BLaER1 treated with 17β-estradiol and CSF1 and Interleukin-3, amounts not matched to agents 10 nM and 100 nM (cell line): ENCODE measurements at regions not wholly inside any gene's neighbourhood (a gene's known extent, or its start where the extent isn't known, plus 50 kb on each side); places are given as distances from the start of the nearest gene placed in this dataset.

Experiments
- H3K27ac ChIP-seq, 11 experiments: shearing (Covaris generic); formaldehyde crosslinking; 2 replicates each; pipeline ENCODE4 v1.8.1; 2022
- H3K27me3 ChIP-seq, 11 experiments: shearing (Covaris generic); formaldehyde crosslinking; 2 replicates each; pipeline ENCODE4 v1.8.1; 2022
- H3K36me3 ChIP-seq, 11 experiments: shearing (Covaris generic); formaldehyde crosslinking; 2 replicates each; pipeline ENCODE4 v1.8.1; 2022
- H3K4me1 ChIP-seq, 10 experiments: shearing (Covaris generic); formaldehyde crosslinking; 2 replicates each; pipeline ENCODE4 v1.8.1; 2022
- H3K4me2 ChIP-seq, 11 experiments: shearing (Covaris generic); formaldehyde crosslinking; 2 replicates each; pipeline ENCODE4 v1.8.1; 2022
- H3K4me3 ChIP-seq, 10 experiments: shearing (Covaris generic); formaldehyde crosslinking; 2 replicates each; pipeline ENCODE4 v1.8.1; 2022
- H3K9ac ChIP-seq, 11 experiments: shearing (Covaris generic); formaldehyde crosslinking; 2 replicates each; pipeline ENCODE4 v1.8.1; 2022
- H3K9me3 ChIP-seq, 11 experiments: shearing (Covaris generic); formaldehyde crosslinking; replicated peaks in 1 of 11; 2 replicates each; pipeline ENCODE4 v1.8.1; 2022
- H4K20me1 ChIP-seq, 11 experiments: shearing (Covaris generic); formaldehyde crosslinking; 2 replicates each; pipeline ENCODE4 v1.8.1; 2022
- Cebpa-rat ChIP-seq, 11 experiments: shearing (Covaris generic); IDR thresholded peaks; 2 replicates each; pipeline ENCODE4 v1.8.1; 2022

DNA sequence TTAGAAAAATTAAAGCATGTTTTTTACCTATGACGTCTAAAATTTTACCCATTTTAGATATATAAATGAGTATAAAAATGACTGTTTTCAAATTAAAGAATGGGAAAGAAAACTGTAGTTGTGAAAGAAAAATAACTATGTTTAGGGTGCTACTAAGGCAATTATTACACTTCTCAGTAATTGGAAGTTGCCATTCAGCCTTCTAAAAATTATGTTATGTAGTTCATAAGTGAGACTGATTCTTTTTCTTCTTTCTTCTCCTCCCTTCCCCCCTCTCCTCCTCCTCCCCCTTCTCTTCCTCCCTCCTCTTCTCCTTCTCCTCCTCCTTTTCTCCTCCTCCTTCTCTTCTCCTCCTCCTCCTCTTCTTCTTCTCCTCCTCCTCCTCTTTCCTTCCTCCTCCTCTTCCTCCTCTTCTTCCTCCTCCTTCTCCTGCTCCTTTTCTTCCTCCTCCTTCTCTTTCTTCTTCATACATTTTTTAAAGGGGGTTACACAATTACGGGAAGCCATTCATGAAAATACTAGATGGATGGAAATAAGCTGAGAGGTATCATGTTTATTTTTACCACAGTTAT, 223.6 kb downstream of the CETN3 start:
- Histone ChIP-seq H3K4me3 (no peak overlapping the region), H3K4me1 (no peaks in the 10 kb centered on the region), H3K9ac (no peak overlapping the region), H3K4me2 (no peak overlapping the region), H3K36me3 (no peaks in the 10 kb centered on the region), H3K27ac (no peak overlapping the region), H3K9me3 (no peaks in the 10 kb centered on the region), H3K27me3 (no peaks in the 10 kb centered on the region), H4K20me1 (no peaks in the 10 kb centered on the region)
- no peak for TF ChIP-seq Cebpa-rat (IDR thresholded peaks at IDR 0.05)

DNA sequence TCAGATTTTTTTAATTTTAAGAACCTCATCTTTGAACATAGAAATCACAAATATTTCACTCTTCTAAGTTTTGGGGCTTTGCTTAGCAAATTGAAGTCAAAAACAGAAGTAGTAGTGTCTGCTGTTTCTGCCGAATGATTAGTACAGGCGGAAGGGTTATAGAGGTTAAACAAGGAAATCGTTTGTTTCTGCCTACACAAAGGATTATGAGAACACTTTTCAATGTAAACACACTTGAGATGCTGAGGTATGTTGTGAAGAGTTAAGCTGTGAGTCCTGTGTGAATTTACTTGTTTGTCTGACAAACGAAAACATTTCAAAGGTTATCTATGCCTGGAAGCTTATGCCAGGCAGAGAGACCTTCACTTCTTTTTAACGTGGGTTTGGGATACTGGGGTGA, 224.8 kb downstream of the CETN3 start:
- Histone ChIP-seq H3K9me3 (no peaks in the 10 kb centered on the region), H3K9ac (no peak overlapping the region), H4K20me1 (no peaks in the 10 kb centered on the region), H3K27ac (no peak overlapping the region), H3K4me3 (no peak overlapping the region), H3K36me3 (no peaks in the 10 kb centered on the region), H3K27me3 (no peaks in the 10 kb centered on the region), H3K4me1 (no peaks in the 10 kb centered on the region), H3K4me2 (0 out of 22 replicates have a peak overlapping the region, but pooled peaks of 1 of the 11 experiments have one; percentile 4)
- TF ChIP-seq Cebpa-rat (IDR thresholded peaks at IDR 0.05) = no peak

DNA sequence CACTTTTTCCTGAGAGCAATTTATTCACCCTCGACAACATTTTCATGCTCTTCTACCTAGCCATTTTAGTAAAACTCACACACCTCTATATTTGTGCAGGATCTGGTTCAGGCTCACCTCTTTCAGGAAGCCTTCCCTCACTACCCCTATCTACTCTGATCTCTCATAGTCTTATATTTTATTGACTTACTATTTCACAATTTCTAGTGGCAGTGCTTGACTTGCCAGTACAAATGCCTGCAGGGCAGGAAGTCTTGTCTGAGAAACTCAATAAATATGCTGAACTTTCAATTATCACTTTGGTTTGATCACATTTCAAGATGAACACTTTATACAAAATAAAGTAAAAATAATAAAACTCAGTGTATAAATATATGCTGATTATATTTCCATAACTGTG, 226.8 kb downstream of the CETN3 start:
- no peak for TF ChIP-seq Cebpa-rat (IDR thresholded peaks at IDR 0.05)
- Histone ChIP-seq H3K27me3 (no peaks in the 10 kb centered on the region), H3K4me1 (no peaks in the 10 kb centered on the region), H3K9me3 (peaks cover 0 to 9% (median 4%) of the 10 kb centered on the region in 11 experiments; a peak in 8 of 22 replicates), H4K20me1 (no peaks in the 10 kb centered on the region), H3K27ac (no peak overlapping the region), H3K36me3 (no peaks in the 10 kb centered on the region), H3K9ac (no peak overlapping the region), H3K4me2 (no peak overlapping the region), H3K4me3 (no peak overlapping the region)

DNA sequence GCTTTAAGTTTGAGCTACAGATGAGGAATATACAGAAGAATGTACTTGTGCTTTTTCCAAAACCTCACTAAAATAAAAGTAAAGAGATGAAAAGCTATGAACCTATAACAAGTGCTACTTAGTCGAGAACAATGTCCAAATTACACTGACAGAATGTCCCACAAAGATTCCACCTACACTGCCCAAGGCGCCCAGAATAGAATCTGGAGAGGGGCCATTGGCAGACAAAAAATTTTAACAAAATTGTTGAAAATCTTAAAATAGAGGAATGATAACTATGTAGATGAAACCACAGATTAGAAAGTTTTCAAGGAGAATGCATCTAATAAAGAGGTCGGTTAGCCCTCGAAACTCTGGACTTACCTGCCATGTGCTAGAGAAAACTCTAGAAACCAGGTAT, 235.3 kb downstream of the CETN3 start:
- Histone ChIP-seq H3K4me1 (peaks cover 0 to 37% (median 0%) of the 10 kb centered on the region in 10 experiments; a peak in 6 of 20 replicates), H3K36me3 (no peaks in the 10 kb centered on the region), H3K9me3 (peaks cover 3 to 23% (median 9%) of the 10 kb centered on the region in 11 experiments; a peak in 9 of 22 replicates), H3K4me3 (no peak overlapping the region), H3K27ac (no peak overlapping the region), H3K27me3 (no peaks in the 10 kb centered on the region), H4K20me1 (no peaks in the 10 kb centered on the region), H3K9ac (no peak overlapping the region), H3K4me2 (no peak overlapping the region)
- TF ChIP-seq Cebpa-rat (IDR thresholded peaks at IDR 0.05) = no peak

DNA sequence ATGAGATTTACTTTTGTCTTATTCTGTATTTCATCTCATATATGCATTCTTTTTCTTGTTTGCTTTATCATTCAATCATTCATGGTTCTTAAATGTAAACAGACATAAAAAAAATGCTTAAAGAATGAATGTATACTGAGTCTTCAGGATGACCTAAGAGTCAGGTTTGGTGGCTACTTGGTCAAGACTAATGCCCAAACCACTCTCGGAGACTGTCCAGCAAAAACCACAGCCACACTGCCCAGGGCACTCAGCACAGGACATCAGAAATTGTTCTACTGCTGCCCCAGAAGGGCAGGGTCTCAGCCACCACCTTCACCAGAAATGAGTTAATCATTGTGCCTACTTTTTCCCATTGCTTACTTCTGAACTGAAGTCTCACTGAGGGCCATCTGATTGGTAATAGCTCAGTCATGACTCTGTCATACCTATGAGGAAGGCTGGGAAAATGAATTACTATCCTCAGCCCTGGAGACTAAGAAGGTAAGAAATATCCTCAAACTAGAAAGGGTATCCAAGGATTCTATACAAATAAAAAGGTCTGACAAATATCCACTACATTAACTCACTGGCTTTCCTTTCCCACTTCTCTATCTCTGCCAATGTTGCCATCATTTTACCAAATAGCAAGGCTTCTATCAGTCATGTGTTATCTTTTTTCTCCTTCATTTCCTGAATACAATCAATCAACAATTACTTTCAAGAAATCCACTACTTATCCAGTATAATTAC, 236.1 kb downstream of the CETN3 start:
- H3K9ac ChIP-seq = no peak overlapping the region
- no peaks in the 10 kb centered on the region for H3K36me3 ChIP-seq
- no peaks in the 10 kb centered on the region for H3K27me3 ChIP-seq
- H3K9me3 ChIP-seq = peaks cover 3 to 23% (median 9%) of the 10 kb centered on the region in 11 experiments; a peak in 9 of 22 replicates
- H3K4me1 ChIP-seq = peaks cover 0 to 44% (median 0%) of the 10 kb centered on the region in 10 experiments; a peak in 6 of 20 replicates
- no peak for TF ChIP-seq Cebpa-rat (IDR thresholded peaks at IDR 0.05)
- H3K4me2 ChIP-seq = no peak overlapping the region
- no peak overlapping the region for H3K4me3 ChIP-seq
- no peak overlapping the region for H3K27ac ChIP-seq
- H4K20me1 ChIP-seq = no peaks in the 10 kb centered on the region

DNA sequence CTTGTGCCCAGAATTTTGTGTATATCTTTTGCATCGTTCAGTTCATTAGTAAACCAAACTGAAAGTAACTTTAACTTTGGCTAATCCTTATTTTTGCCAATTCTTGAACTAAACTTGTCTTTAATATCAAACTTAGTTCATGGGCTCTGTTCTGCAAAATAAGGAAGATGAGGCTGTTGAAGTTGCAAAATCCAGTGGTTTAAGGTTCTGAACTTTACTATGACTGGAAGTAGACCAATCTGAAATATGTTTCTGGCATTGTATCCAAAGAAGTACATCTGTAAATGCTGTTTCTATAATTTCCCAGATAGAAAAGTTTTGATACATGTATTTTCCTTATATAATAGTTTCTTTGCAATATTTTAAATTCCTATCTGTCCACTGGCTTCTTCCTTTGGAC, 238.1 kb downstream of the CETN3 start:
- TF ChIP-seq Cebpa-rat (IDR thresholded peaks at IDR 0.05) = no peak
- Histone ChIP-seq H3K4me1 (peaks cover 0 to 45% (median 0%) of the 10 kb centered on the region in 10 experiments; a peak in 6 of 20 replicates), H3K27me3 (no peaks in the 10 kb centered on the region), H3K4me3 (no peak overlapping the region), H3K36me3 (no peaks in the 10 kb centered on the region), H4K20me1 (no peaks in the 10 kb centered on the region), H3K9me3 (peaks cover 0 to 10% (median 0%) of the 10 kb centered on the region in 11 experiments; a peak in 1 of 22 replicates), H3K9ac (no peak overlapping the region), H3K4me2 (peak overlapping the region in 2 of 11 experiments; percentile 64 to 65; a peak in 3 of 22 replicates), H3K27ac (no peak overlapping the region)

DNA sequence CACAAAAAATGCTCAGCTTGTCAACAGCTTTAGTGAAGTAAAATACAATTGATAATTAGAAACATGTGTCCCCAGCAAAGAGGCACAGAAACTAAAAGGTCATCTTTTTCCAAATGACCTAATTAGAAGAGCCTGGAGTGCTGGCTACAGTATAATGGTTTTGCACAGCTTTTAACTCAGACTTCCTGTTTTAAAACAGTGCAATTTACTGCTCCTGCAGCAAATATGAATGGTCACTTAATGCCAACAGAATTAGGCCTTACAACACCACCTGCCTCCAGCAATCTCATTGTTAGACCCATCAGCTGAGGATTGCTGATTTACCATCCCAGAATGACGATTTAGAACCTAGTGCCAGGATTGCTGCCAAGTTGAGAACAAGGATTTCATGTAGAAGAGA, 239.3 kb downstream of the CETN3 start:
- peaks cover 0 to 45% (median 0%) of the 10 kb centered on the region in 10 experiments; a peak in 6 of 20 replicates for H3K4me1 ChIP-seq
- H3K4me2 ChIP-seq = peak overlapping the region in 3 of 11 experiments; percentile 6 to 65 (median 64); a peak in 4 of 22 replicates
- no peaks in the 10 kb centered on the region for H3K9me3 ChIP-seq
- no peak overlapping the region for H3K4me3 ChIP-seq
- H3K27ac ChIP-seq = no peak overlapping the region
- no peak overlapping the region for H3K9ac ChIP-seq
- TF ChIP-seq Cebpa-rat (IDR thresholded peaks at IDR 0.05) = no peak
- H3K36me3 ChIP-seq = no peaks in the 10 kb centered on the region
- H4K20me1 ChIP-seq = no peaks in the 10 kb centered on the region
- H3K27me3 ChIP-seq = no peaks in the 10 kb centered on the region

DNA sequence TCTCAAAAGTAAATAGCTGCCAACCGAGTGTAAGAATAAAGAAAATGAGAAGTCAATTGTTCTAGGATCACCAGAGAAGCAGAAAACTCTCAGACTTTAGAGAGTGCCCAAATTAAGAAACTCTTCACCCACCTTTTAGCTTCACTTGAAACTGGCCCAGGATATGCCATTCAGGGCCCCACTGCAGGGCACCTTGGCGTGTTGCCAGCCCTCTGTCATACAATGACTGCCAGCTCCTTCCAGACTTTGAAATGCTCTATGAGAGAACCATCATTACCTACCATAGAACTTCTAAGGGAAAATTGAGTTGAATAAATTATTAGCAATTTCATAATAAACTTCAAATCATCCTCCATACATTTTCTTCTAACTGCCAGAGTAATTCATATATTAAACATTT, 240.5 kb downstream of the CETN3 start:
- Histone ChIP-seq H3K9me3 (no peaks in the 10 kb centered on the region), H3K27ac (no peak overlapping the region), H3K4me2 (peak overlapping the region in 2 of 11 experiments; percentile 64 to 65; a peak in 3 of 22 replicates), H3K27me3 (no peaks in the 10 kb centered on the region), H4K20me1 (no peaks in the 10 kb centered on the region), H3K4me3 (no peak overlapping the region), H3K9ac (no peak overlapping the region), H3K36me3 (no peaks in the 10 kb centered on the region), H3K4me1 (peaks cover 0 to 45% (median 0%) of the 10 kb centered on the region in 10 experiments; a peak in 6 of 20 replicates)
- no peak for TF ChIP-seq Cebpa-rat (IDR thresholded peaks at IDR 0.05)

DNA sequence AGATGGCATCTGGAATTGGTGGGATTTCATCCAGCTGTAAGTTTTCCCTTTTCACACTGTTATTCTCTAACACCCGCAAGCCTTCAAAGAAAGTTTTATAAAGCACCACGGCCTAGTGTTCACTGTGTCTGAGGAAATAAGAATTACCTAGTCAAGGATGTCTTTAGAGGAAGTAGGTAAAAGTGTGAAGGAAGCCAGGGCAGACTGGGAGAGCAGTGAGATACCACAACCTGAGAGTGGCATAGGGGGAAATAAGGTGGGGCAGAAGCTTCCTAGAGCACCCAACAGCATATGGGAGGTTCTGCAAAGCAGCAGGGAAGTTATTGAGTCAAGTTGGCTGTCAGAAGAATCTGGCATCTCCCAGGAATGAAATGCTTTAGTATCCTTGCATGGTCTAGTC, 241.2 kb downstream of the CETN3 start:
- Histone ChIP-seq H3K4me1 (peaks cover 0 to 45% (median 0%) of the 10 kb centered on the region in 10 experiments; a peak in 6 of 20 replicates), H3K27ac (peak overlapping the region in 1 of 11 experiments; percentile 12; a peak in 1 of 22 replicates), H3K27me3 (no peaks in the 10 kb centered on the region), H3K4me3 (no peak overlapping the region), H3K9ac (no peak overlapping the region), H3K4me2 (peak overlapping the region in 2 of 11 experiments; percentile 64 to 65; a peak in 3 of 22 replicates), H3K36me3 (no peaks in the 10 kb centered on the region), H4K20me1 (no peaks in the 10 kb centered on the region), H3K9me3 (no peaks in the 10 kb centered on the region)
- no peak for TF ChIP-seq Cebpa-rat (IDR thresholded peaks at IDR 0.05)
